ENCODE measurements at regions not wholly inside any gene's neighbourhood (a gene's known extent, or its start where the extent isn't known, plus 50 kb on each side); places are given as distances from the start of the nearest gene placed in this dataset.

DNA sequence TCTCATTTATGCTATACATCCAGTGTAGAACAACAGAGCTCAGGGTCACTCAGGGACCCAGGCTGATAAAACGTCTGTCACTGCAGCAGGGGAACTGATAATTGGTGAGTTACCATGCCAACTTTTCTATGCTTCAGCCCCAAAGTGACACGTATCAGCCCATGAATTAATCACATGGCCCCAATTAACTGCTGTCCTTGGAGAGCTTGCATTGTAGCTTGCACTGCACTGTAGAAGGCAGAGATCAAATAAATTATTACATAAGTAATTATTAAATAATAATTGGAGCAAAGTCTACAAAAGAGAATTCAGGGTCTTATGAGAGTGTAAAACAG lies 144.6 kb downstream of the SUDS3 start:
- Histone ChIP-seq H3K9me3 (ENCODE audit: control insufficient read depth, low read length) (no peaks in the 10 kb centered on the region), H3K9ac (no peak overlapping the region), H3K79me2 (no peaks in the 10 kb centered on the region), H2AFZ (no peak overlapping the region), H3K4me1 (no peaks in the 10 kb centered on the region), H3K27ac (no peak overlapping the region), H3K27me3 (ENCODE audit: control insufficient read depth, insufficient read depth, low read length) (no peaks in the 10 kb centered on the region), H3K4me3 (ENCODE audit: low read depth, low read length) (no peak overlapping the region), H3K4me2 (ENCODE audit: low read length) (no peak overlapping the region), H3K36me3 (ENCODE audit: control insufficient read depth, insufficient read depth, low read length) (no peaks in the 10 kb centered on the region)
- TF ChIP-seq, protein P1, sequence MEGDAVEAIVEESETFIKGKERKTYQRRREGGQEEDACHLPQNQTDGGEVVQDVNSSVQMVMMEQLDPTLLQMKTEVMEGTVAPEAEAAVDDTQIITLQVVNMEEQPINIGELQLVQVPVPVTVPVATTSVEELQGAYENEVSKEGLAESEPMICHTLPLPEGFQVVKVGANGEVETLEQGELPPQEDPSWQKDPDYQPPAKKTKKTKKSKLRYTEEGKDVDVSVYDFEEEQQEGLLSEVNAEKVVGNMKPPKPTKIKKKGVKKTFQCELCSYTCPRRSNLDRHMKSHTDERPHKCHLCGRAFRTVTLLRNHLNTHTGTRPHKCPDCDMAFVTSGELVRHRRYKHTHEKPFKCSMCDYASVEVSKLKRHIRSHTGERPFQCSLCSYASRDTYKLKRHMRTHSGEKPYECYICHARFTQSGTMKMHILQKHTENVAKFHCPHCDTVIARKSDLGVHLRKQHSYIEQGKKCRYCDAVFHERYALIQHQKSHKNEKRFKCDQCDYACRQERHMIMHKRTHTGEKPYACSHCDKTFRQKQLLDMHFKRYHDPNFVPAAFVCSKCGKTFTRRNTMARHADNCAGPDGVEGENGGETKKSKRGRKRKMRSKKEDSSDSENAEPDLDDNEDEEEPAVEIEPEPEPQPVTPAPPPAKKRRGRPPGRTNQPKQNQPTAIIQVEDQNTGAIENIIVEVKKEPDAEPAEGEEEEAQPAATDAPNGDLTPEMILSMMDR (IDR thresholded peaks at IDR 0.05): no peak

- TF ChIP-seq, protein P1 (IDR thresholded peaks at IDR 0.05): no peak
- no peaks in the 10 kb centered on the region for H3K36me3 ChIP-seq (ENCODE audit: control insufficient read depth, insufficient read depth, low read length)
Measured at GRCh38 chr12:118524446-118524845, 148.1 kb downstream of the SUDS3 start.

DNA sequence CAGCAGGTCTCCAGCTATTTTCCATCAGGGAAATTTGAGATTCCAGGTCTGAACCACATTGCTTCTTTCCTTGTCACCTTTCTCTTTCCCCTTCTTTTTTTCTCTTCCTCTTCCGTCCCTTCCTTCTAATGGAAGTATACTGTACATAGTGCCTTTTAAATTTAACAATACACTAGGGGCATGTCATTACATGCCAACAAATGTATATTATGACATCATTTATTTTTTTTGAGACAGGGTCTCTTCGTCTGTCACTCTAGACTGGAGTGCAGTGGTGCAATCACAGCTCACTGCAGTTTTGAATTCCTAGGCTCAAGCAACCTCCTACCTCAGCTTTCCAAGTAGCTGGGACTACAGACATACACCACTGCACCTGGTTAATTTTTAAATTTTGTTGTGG lies 148.9 kb downstream of the SUDS3 start:
- Histone ChIP-seq H3K27me3 (ENCODE audit: control insufficient read depth, insufficient read depth, low read length) (no peaks in the 10 kb centered on the region), H3K9ac (no peak overlapping the region), H3K4me2 (ENCODE audit: low read length) (no peak overlapping the region), H3K36me3 (ENCODE audit: control insufficient read depth, insufficient read depth, low read length) (no peaks in the 10 kb centered on the region), H3K27ac (no peak overlapping the region), H3K9me3 (ENCODE audit: control insufficient read depth, low read length) (no peaks in the 10 kb centered on the region), H2AFZ (no peak overlapping the region), H3K79me2 (no peaks in the 10 kb centered on the region), H3K4me3 (ENCODE audit: low read depth, low read length) (no peak overlapping the region), H3K4me1 (no peaks in the 10 kb centered on the region)
- TF ChIP-seq, protein P1 (IDR thresholded peaks at IDR 0.05): no peak

More at GRCh38 chr12:118524446-118524845, 148.1 kb downstream of the SUDS3 start:
- H3K4me2 ChIP-seq (ENCODE audit: low read length): no peak overlapping the region
- no peak overlapping the region for H2AFZ ChIP-seq
- no peak overlapping the region for H3K4me3 ChIP-seq (ENCODE audit: low read depth, low read length)
- H3K27ac ChIP-seq: no peak overlapping the region
- H3K79me2 ChIP-seq: no peaks in the 10 kb centered on the region
- H3K4me1 ChIP-seq: no peaks in the 10 kb centered on the region
- H3K9ac ChIP-seq: no peak overlapping the region
- H3K9me3 ChIP-seq (ENCODE audit: control insufficient read depth, low read length): no peaks in the 10 kb centered on the region
- H3K27me3 ChIP-seq (ENCODE audit: control insufficient read depth, insufficient read depth, low read length): no peaks in the 10 kb centered on the region

DNA sequence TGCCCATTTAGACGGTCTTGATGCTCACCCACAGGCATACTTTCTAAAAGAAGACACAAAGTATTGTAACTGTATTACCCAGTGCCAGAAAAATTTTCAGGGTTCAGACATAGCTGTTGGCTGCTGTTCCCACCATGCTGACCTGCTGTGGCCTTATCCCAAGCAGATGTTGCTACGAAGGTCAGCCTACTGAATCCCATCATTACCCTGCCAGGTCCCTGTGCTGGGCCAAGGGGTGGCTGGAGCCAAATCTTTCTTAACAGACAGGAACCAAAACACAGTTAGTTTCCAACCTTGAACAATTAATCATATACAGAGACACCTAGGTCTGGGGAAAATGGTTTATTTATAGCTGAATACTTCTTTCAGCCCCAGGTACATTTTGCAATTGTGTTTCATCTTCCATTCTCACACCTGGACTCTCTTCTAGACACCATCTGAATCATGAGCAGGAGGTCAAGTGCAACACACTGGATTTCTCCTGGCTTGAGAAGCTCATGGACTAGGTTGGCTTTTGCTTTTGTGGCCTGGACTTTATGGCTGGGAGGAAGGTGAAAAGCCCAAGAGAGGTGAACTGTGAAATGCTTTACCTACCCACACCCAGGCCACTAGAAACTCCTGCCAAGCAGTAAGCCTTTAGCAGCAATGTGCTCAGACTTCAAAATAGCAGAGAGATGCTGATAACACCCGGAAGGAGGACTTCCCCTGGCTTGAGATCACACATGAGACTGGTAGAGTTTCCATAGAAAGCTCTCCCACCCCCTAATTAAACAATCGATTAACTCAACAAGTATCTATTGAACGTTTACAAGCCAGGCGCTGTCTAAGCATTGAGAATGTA lies 150.1 kb downstream of the SUDS3 start:
- H3K79me2 ChIP-seq: no peaks in the 10 kb centered on the region
- H3K4me3 ChIP-seq (ENCODE audit: low read depth, low read length): no peak overlapping the region
- TF ChIP-seq, protein P1 (IDR thresholded peaks at IDR 0.05): no peak
- H3K9ac ChIP-seq: no peak overlapping the region
- H3K36me3 ChIP-seq (ENCODE audit: control insufficient read depth, insufficient read depth, low read length): no peaks in the 10 kb centered on the region
- no peaks in the 10 kb centered on the region for H3K27me3 ChIP-seq (ENCODE audit: control insufficient read depth, insufficient read depth, low read length)
- H3K4me1 ChIP-seq: no peaks in the 10 kb centered on the region
- H2AFZ ChIP-seq: no peak overlapping the region
- no peak overlapping the region for H3K27ac ChIP-seq
- H3K4me2 ChIP-seq (ENCODE audit: low read length): no peak overlapping the region
- no peaks in the 10 kb centered on the region for H3K9me3 ChIP-seq (ENCODE audit: control insufficient read depth, low read length)

- no peaks in the 10 kb centered on the region for H3K9me3 ChIP-seq (ENCODE audit: control insufficient read depth, low read length)
- H3K4me3 ChIP-seq (ENCODE audit: low read depth, low read length): no peak overlapping the region
- no peak overlapping the region for H3K9ac ChIP-seq
- H3K27me3 ChIP-seq (ENCODE audit: control insufficient read depth, insufficient read depth, low read length): no peaks in the 10 kb centered on the region
- H2AFZ ChIP-seq: no peak overlapping the region
- TF ChIP-seq, protein P1 (IDR thresholded peaks at IDR 0.05): no peak
- no peak overlapping the region for H3K4me2 ChIP-seq (ENCODE audit: low read length)
- no peak overlapping the region for H3K27ac ChIP-seq
- H3K4me1 ChIP-seq: no peaks in the 10 kb centered on the region
- no peaks in the 10 kb centered on the region for H3K36me3 ChIP-seq (ENCODE audit: control insufficient read depth, insufficient read depth, low read length)
- no peaks in the 10 kb centered on the region for H3K79me2 ChIP-seq
Measured at GRCh38 chr12:118527310-118527709, 151.0 kb downstream of the SUDS3 start.
